Right lung (tissue), 2 donors: ENCODE measurements at regions not wholly inside any gene's neighbourhood (a gene's known extent, or its start where the extent isn't known, plus 50 kb on each side); places are given as distances from the start of the nearest gene placed in this dataset.
"Not testable (repeated sequence)": the region's sequence is repeated elsewhere in the genome, so short reads cannot be mapped to it uniquely, and the experiment has no call there.

ENCODE experiments used
- DNase-seq, 2 donors: peaks; one replicate each; pipeline ENCODE4 v3.0.0-alpha.2; 2013

GRCh38 chr17:13150738-13151137 lies 132.9 kb upstream of the ELAC2 start:
- DNase-seq = not testable (repeated sequence)

GRCh38 chr17:13143001-13143400 lies 125.2 kb upstream of the ELAC2 start:
- DNase-seq = no peak

- DNase-seq = no peak
Measured at GRCh38 chr17:13140750-13141149, 122.9 kb upstream of the ELAC2 start.

DNA sequence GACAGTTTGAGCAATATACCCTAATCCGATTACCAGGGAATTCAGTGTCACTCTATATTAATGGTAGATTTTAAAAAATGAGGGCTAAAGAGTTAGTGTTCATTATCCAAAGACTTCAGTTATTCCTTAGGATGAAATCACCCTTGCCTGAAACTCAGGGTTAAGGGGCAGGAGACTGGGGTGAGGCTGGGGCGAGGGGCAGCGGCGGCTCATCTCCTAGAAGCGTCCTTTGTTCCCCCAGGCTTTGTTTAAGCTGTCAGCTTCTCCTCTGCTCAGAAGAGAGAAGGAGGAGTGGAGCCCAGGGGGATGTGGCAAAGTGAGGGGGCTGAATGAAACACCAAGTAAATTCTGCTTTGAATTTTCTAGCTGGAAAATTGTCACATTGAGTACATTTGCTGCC lies 117.7 kb upstream of the ELAC2 start:
- no peak for DNase-seq

GRCh38 chr17:13134076-13134475 lies 116.2 kb upstream of the ELAC2 start:
- DNase-seq = no peak

DNA sequence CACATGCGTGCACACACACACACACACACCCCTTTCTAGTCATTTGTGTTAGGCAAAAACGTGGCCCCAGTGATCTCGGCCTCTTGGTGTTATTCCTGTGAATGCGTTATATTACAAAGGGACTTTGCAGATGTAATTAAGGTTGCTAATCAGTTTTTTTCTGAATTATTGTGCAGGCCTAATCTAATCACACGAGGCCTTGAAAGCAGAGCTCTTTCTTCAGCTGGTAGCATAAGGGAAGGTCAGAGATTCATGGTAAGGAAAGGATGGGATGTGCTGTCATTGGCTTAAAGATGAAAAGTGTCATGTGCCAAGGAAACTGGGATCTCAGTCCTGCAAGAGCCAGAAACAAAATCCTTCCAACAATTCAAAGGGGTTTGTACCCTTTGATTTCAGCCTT lies 113.4 kb upstream of the ELAC2 start:
- DNase-seq = no peak

DNA sequence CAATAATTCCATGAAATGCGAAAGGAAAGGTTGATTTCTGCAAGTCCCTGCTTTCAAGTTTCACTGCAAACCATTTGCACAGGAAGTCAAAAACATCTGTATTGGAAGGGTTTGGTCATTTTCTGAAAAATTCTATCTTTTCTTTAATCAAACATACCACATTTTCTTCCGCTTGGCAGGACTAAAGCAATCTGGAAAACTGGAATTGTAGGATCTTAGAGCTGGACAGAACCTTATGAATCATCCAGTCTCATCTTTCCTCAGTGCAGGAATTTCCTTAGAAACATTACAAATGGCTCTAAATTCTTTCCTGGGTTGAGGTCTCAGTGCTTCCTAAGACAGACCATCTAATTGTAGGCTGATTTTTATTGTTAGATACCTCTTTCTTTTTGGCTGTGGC lies 111.5 kb upstream of the ELAC2 start:
- no peak for DNase-seq

DNA sequence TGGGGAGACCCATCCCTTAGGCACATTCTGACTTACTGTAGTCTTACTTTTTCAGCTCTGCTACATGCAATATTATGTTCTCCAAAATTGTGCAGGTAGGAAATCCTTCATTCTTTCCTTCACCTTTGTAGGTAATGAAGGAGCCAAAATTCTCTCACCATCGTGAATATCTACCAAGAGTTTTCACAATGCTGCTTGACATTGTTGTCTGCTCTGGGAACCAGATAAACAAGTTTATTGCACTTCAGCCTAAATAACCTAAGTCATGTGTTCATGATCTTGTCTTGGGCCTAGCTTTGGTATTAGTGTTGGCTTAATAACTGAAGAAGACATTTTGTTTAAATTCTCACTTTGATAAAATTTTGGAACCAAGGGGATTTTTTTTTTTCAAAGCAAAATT lies 110.8 kb upstream of the ELAC2 start:
- DNase-seq = no peak

DNA sequence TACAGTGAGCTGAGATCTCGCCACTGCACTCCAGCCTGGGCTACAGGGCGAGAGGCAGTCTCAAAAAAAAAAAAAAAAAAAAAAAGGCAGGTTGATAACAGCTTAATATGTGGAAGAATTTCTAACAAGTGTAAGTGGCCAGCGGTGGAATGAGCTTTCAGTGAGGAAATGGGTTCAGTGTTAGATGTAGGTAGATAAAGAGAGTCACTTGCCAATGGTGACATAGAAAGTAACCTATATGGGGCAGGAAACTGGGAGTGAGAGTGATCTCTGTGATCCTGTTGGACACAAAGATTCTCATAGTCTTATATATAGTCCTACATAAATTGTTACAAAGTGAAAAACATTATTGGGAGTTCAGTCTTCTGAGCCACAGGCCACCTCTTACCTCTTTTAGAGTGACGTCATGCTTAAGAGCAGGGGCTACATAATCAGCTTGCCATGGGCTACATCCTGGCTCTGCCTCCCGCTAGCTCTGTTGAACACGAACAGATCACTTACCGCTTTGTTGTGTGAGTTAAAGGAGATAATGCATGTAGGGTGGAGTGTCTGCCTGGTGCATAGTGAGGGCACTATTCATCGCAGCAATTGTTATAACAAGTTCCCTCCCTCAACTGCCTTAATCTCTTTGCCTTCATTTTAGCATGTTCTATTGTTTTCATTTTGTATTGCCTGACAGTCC lies 110.2 kb upstream of the ELAC2 start:
- DNase-seq = no peak

DNA sequence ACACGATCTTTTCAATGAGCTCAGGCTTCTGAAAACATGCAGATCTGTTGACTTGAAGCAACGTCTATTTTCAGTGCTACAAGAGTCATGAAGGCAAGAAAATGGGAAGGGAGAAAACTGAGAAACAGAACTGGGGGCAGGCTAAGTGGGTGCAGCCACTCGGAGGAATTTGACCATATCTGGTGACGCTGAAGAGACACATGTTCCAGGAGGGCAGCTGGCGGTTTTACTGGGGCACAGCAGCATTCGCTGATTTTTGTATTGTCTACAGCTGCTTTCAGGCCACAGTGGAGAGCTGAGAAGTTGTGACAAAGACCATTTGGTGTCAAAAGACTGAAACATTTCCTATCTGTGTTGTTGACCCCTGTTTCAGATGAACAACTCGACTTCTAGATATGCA lies 103.0 kb upstream of the ELAC2 start:
- DNase-seq = no peak

- no peak for DNase-seq
Measured at GRCh38 chr17:13118311-13118710, 100.5 kb upstream of the ELAC2 start.

- no peak for DNase-seq
Measured at GRCh38 chr17:13117616-13118015, 99.8 kb upstream of the ELAC2 start.

GRCh38 chr17:13114601-13115031 lies 96.8 kb upstream of the ELAC2 start:
- DNase-seq = peak; percentile 48 to 52

- DNase-seq = no peak
Measured at GRCh38 chr17:13113821-13114525, 96.1 kb upstream of the ELAC2 start.

DNA sequence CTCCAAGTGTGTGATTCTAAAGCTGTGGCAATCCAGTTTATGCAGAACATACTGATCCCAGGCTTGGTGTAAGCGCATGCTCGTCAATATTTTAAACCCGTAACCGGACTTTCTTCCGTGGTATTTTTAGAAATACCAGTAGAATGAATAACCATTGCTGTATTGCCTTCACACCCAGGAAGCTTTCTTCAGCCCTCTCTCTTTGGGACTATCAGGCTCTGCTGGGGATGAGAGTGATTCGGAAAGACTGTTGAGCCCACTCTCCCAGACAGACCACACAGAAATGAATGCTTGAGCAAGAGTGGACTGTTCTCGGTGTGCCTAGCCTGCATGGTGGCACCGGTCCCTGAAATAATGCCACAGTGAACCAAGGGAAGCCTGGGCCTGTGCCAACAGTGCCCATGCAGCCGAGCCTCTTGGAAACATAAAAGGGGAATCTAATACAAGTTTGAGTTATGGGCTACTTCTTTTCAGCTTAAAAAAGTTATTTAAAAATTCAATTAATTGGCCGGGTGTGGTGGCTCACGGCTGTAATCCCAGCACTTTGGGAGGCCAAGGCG lies 89.9 kb upstream of the ELAC2 start:
- no peak for DNase-seq

DNA sequence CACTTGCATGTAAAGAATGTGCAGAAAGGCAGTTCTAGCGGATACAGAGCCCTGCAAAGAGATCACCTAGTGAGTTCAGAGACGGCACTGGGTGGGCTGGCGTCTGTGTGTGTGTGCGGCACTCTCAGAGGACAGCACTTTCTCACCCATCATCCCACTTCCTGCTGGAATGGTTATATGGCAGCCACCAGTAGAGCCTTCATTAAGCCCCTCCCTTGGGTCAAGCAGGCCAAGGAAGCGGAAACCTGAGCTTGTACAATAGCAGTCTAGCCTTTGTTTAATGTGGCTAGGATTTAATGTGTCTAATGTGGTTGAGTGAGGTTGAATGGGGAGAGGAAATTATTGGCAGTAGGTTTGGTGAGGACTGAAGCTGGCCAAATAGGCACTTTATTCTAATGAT lies 88.3 kb upstream of the ELAC2 start:
- DNase-seq = no peak

DNA sequence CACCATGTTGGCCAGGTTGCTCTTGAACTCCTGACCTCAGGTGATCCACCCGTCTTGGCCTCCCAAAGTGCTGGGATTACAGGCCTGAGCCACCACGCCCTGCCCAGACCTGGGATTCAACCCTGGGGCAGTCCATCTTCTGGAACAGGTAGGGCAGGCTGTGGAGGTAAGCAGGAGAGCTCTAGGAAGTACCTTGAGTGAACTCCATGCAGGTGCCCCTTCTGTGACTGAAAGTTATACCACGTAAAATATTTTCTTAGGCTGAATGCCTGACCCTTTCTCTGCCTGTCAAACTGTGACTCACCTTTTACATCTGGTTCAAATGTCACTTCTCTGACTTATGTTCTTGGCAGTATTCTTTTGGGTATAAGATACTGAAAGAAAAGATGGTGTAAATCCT lies 86.7 kb upstream of the ELAC2 start:
- no peak for DNase-seq

- DNase-seq = no peak
Measured at GRCh38 chr17:13102477-13102876, 84.7 kb upstream of the ELAC2 start.

DNA sequence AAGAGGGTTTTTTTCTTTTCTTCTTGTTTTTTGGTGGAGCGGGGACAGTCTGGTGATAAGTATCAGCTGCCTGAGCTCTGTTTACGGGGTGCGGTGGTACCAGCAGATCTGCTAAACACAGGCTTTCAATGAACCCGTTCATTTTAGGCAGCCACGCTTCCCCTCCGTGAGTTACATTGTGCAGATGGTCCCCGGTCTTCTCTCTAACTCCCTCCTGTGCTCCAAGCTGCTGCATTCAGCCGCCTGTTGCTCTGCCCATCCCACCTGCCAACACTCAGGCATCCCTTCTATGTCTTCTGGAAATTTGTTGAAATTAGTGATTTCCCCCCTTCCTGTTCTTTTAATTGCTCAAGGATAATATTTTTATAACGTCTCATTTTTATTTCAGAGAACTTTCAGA lies 82.1 kb upstream of the ELAC2 start:
- DNase-seq = no peak

DNA sequence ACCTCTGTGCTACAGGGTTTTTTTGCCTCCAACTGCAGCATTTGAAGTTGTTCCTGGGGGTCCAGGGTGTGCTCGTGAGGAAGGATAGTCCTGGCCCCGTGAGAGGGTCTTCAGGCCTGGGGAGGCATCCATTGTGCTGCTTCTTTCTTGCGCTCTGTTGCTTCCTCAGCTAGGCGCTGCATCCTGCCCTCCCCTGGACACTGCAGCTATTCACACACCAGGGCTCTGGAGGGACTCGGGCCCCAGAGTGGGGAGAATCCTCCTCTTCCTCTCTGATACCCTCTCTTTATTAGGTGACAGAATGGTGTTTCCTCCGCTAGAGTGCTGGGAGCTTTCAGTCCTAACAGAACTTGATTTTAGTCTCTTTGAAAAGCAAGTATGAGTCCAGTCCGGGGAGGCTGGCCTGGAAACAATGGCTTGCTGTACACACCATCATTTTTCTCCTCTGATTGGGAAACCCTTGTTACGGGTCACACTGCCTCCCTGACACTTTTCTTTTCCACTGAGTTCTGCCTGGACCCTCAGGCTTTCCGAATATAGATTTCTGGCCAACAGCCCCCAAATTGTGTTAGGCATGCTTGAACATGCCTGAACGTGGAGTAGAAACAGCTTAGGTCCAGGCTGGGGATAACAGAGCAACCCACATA lies 81.4 kb upstream of the ELAC2 start:
- no peak for DNase-seq

GRCh38 chr17:13096291-13096690 lies 78.5 kb upstream of the ELAC2 start:
- DNase-seq = peak in 1 of 2 donors; percentile 10

- DNase-seq = not testable (repeated sequence)
Measured at GRCh38 chr17:13092010-13092409, 74.2 kb upstream of the ELAC2 start.

DNA sequence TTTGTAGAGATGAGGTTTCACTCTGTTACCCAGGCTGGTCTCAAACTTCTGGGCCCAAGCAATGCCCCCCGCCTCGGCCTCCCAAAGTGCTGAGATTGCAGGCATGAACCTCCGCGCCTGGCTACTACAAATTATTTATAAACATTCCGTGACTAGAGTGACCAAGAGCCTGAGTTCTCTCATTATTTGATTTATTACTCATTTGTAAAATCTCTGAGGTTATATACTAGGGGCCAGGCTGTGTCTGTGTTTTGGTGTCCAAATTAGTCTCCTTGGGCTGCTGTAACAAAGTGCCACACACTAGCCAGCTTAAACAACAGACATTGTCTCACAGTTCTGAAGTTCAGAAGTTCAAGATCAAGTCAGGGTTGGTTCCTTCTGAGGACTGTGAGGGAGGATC lies 70.8 kb upstream of the ELAC2 start:
- no peak for DNase-seq
